ENCODE measurements at regions not wholly inside any gene's neighbourhood (a gene's known extent, or its start where the extent isn't known, plus 50 kb on each side); places are given as distances from the start of the nearest gene placed in this dataset.

GRCh38 chr3:193819117-193820010 is 226.4 kb downstream of the OPA1 start:
- CTCF ChIA-PET = no interaction called here
- Histone ChIP-seq H3K9me3 (ENCODE audit: control insufficient read depth in 1 of 2, insufficient read depth in 1 of 2, low read depth in 1 of 2, low read length in 2 of 2) (no peaks in the 10 kb centered on the region), H3K4me1 (ENCODE audit: control insufficient read depth in 1 of 2, insufficient read depth in 2 of 2, low read length in 2 of 2) (no peaks in the 10 kb centered on the region), H3K27ac (ENCODE audit: low read depth, low read length) (no peak overlapping the region), H4K20me1 (ENCODE audit: insufficient read depth) (no peaks in the 10 kb centered on the region), H3K9ac (ENCODE audit: low read length) (no peak overlapping the region), H3K36me3 (ENCODE audit: control insufficient read depth in 1 of 2, insufficient read depth in 2 of 2, low read length in 2 of 2) (no peaks in the 10 kb centered on the region), H3K4me3 (replicated peaks in 1 of 2; ENCODE audit: low read depth in 1 of 2, low read length in 2 of 2) (no peak overlapping the region), H3K79me2 (ENCODE audit: insufficient read depth, low read length) (no peaks in the 10 kb centered on the region), H3K4me2 (ENCODE audit: low read length) (no peak overlapping the region), H3K27me3 (ENCODE audit: insufficient read depth, low read length) (no peaks in the 10 kb centered on the region), H3K9me2 (ENCODE audit: insufficient read depth) (no peaks in the 10 kb centered on the region), H2AFZ (ENCODE audit: low read depth, low read length, poor library complexity, severe bottlenecking) (no peak overlapping the region)
- intact Hi-C loops (cut with micrococcal nuclease) = no loop called here
- TF ChIP-seq SRF (IDR thresholded peaks at IDR 0.05; ENCODE audit: low read depth) (no peak), ZFX (IDR thresholded peaks at IDR 0.05) (no peak), EZH2 (IDR thresholded peaks at IDR 0.05) (no peak), TCF7L2 (IDR thresholded peaks at IDR 0.05; ENCODE audit: borderline replicate concordance, extremely low read depth, insufficient read depth, insufficient read length) (no peak), CBX3 (IDR thresholded peaks at IDR 0.05; ENCODE audit: low read depth) (no peak), CEBPB (IDR thresholded peaks at IDR 0.05; ENCODE audit: low read depth) (no peak), POLR2AphosphoS5 (IDR thresholded peaks at IDR 0.05; ENCODE audit: low read depth, low read length) (no peak), SP1 (IDR thresholded peaks at IDR 0.05; ENCODE audit: low read depth) (no peak), ATF3 (IDR thresholded peaks at IDR 0.05) (no peak), SIN3A (IDR thresholded peaks at IDR 0.05; ENCODE audit: low read depth) (no peak), POLR2A (IDR thresholded peaks at IDR 0.05; ENCODE audit: borderline replicate concordance, extremely low read depth, insufficient read depth, insufficient read length) (no peak), FOSL1 (IDR thresholded peaks at IDR 0.05; ENCODE audit: low read depth) (no peak), RAD21 (IDR thresholded peaks at IDR 0.05; ENCODE audit: low read depth) (no peak), EZH2phosphoT487 (IDR thresholded peaks at IDR 0.05; ENCODE audit: borderline replicate concordance) (no peak)
- TF ChIP-seq, protein P1, sequence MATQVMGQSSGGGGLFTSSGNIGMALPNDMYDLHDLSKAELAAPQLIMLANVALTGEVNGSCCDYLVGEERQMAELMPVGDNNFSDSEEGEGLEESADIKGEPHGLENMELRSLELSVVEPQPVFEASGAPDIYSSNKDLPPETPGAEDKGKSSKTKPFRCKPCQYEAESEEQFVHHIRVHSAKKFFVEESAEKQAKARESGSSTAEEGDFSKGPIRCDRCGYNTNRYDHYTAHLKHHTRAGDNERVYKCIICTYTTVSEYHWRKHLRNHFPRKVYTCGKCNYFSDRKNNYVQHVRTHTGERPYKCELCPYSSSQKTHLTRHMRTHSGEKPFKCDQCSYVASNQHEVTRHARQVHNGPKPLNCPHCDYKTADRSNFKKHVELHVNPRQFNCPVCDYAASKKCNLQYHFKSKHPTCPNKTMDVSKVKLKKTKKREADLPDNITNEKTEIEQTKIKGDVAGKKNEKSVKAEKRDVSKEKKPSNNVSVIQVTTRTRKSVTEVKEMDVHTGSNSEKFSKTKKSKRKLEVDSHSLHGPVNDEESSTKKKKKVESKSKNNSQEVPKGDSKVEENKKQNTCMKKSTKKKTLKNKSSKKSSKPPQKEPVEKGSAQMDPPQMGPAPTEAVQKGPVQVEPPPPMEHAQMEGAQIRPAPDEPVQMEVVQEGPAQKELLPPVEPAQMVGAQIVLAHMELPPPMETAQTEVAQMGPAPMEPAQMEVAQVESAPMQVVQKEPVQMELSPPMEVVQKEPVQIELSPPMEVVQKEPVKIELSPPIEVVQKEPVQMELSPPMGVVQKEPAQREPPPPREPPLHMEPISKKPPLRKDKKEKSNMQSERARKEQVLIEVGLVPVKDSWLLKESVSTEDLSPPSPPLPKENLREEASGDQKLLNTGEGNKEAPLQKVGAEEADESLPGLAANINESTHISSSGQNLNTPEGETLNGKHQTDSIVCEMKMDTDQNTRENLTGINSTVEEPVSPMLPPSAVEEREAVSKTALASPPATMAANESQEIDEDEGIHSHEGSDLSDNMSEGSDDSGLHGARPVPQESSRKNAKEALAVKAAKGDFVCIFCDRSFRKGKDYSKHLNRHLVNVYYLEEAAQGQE (IDR thresholded peaks at IDR 0.05; ENCODE audit: low read depth) = no peak
- TF ChIP-seq, protein P2, sequence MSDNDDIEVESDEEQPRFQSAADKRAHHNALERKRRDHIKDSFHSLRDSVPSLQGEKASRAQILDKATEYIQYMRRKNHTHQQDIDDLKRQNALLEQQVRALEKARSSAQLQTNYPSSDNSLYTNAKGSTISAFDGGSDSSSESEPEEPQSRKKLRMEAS (IDR thresholded peaks at IDR 0.05) = no peak
- TF ChIP-seq, protein P3, sequence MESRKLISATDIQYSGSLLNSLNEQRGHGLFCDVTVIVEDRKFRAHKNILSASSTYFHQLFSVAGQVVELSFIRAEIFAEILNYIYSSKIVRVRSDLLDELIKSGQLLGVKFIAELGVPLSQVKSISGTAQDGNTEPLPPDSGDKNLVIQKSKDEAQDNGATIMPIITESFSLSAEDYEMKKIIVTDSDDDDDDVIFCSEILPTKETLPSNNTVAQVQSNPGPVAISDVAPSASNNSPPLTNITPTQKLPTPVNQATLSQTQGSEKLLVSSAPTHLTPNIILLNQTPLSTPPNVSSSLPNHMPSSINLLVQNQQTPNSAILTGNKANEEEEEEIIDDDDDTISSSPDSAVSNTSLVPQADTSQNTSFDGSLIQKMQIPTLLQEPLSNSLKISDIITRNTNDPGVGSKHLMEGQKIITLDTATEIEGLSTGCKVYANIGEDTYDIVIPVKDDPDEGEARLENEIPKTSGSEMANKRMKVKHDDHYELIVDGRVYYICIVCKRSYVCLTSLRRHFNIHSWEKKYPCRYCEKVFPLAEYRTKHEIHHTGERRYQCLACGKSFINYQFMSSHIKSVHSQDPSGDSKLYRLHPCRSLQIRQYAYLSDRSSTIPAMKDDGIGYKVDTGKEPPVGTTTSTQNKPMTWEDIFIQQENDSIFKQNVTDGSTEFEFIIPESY (IDR thresholded peaks at IDR 0.05; ENCODE audit: extremely low read depth, insufficient replicate concordance, low read length) = no peak
- no peak for DNase-seq (ENCODE audit: low read depth, low spot score)
- POLR2A ChIA-PET = no interaction called here
- BruUV-seq (replicated peaks) = no TSS peak
- no peak for ATAC-seq
- RAD21 ChIA-PET (ENCODE audit: low non-redundant PET in 1 of 2, low total read pairs in 2 of 2, uncharacterized antibody in 2 of 2, unreplicated experiment in 2 of 2) = no interaction called here
